GM12878 (cell line): ENCODE measurements at regions not wholly inside any gene's neighbourhood (a gene's known extent, or its start where the extent isn't known, plus 50 kb on each side); places are given as distances from the start of the nearest gene placed in this dataset.

Source experiments
- NFYB ChIP-seq: IDR thresholded peaks from 2 replicates; pipeline ENCODE4 v1.6.1; 2011; ENCODE audit warnings: low read depth, mild to moderate bottlenecking, low read length, improper control_type of control experiment, moderate library complexity; ENCODE audit not compliant: insufficient read depth
- POLR2A ChIP-seq: IDR thresholded peaks from 2 replicates; pipeline ENCODE4 v1.6.1; 2011; ENCODE audit warnings: low read depth, mild to moderate bottlenecking, low read length
- TF ChIP-seq, protein P1 (sequence below), 3 experiments: IDR thresholded peaks in 2 of 3; conservative IDR thresholded peaks in 1 of 3; 2 replicates each; pipeline ENCODE4 v1.5.1; 2011; ENCODE audit warnings: low read depth in 3 of 3, low read length in 3 of 3, mild to moderate bottlenecking in 3 of 3, control low read depth in 2 of 3, moderate library complexity in 2 of 3, inconsistent platforms in 1 of 3, mixed read lengths in 1 of 3; ENCODE audit not compliant: control insufficient read depth in 2 of 3, insufficient read depth in 1 of 3; ENCODE audit errors: extremely low read depth in 1 of 3
- TF ChIP-seq, protein P2 (sequence below): IDR thresholded peaks from 2 replicates; pipeline ENCODE4 v1.6.1; 2012; ENCODE audit warnings: low read depth, low read length, improper control_type of control experiment

DNA sequence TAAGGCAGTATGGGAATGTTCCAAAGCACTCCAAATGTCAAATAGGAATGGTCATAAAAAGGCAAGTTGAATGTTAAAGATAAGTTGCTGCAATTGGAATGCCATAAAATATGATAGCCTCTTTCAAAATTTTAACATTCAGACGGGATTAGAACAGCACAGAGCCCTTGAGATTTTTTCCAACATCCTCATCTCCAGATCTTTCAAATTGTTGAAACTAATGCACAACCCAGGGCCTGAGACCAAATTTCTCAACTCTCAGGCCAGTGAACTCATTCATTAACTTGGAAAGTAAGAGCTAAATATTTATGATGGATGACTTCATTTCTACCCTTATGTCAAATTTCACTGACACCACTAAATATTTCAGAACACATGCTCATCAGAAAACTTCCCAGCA is 346.5 kb upstream of the XYLT1 start:
- no peak for TF ChIP-seq NFYB
- TF ChIP-seq, protein P1, sequence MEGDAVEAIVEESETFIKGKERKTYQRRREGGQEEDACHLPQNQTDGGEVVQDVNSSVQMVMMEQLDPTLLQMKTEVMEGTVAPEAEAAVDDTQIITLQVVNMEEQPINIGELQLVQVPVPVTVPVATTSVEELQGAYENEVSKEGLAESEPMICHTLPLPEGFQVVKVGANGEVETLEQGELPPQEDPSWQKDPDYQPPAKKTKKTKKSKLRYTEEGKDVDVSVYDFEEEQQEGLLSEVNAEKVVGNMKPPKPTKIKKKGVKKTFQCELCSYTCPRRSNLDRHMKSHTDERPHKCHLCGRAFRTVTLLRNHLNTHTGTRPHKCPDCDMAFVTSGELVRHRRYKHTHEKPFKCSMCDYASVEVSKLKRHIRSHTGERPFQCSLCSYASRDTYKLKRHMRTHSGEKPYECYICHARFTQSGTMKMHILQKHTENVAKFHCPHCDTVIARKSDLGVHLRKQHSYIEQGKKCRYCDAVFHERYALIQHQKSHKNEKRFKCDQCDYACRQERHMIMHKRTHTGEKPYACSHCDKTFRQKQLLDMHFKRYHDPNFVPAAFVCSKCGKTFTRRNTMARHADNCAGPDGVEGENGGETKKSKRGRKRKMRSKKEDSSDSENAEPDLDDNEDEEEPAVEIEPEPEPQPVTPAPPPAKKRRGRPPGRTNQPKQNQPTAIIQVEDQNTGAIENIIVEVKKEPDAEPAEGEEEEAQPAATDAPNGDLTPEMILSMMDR (IDR thresholded peaks at IDR 0.05 in 2 of 3, conservative IDR thresholded peaks at IDR 0.05 in 1 of 3; ENCODE audit: control insufficient read depth in 2 of 3, extremely low read depth in 1 of 3, insufficient read depth in 1 of 3, low read depth in 3 of 3, low read length in 3 of 3) = no peak
- TF ChIP-seq, protein P2, sequence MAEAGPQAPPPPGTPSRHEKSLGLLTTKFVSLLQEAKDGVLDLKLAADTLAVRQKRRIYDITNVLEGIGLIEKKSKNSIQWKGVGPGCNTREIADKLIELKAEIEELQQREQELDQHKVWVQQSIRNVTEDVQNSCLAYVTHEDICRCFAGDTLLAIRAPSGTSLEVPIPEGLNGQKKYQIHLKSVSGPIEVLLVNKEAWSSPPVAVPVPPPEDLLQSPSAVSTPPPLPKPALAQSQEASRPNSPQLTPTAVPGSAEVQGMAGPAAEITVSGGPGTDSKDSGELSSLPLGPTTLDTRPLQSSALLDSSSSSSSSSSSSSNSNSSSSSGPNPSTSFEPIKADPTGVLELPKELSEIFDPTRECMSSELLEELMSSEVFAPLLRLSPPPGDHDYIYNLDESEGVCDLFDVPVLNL = no peak
- no peak for TF ChIP-seq POLR2A
